ENCODE measurements at regions not wholly inside any gene's neighbourhood (a gene's known extent, or its start where the extent isn't known, plus 50 kb on each side); places are given as distances from the start of the nearest gene placed in this dataset.

DNA sequence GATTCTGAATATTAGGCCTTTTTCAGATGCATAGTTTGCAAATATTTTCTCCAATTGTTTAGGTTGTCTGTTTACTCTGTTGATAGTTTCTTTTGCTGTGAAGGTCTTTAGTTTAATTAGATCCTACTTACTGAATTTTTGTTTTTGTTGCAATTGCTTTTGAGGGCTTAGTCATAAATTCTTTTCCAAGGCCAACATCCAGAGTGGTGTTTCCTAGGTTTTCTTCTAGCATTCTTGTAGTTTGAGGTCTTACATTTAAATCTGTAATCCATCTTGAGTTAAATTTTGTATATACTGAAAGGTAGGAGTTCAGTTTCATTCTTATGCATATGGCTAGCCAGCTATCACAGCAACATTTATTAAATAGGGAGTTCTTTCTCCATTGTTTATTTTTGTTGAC lies 404.8 kb downstream of the LNPK start:
- Histone ChIP-seq H3K79me1 (ENCODE audit: low read depth, low read length) (no peaks in the 10 kb centered on the region), H3K9ac (replicated peaks in 1 of 4; ENCODE audit: extremely low read depth in 1 of 4, low read depth in 3 of 4, low read length in 3 of 4) (no peak overlapping the region), H2BK15ac (ENCODE audit: low read length) (no peak overlapping the region), H2BK12ac (ENCODE audit: low read depth, low read length) (no peak overlapping the region), H3K23ac (ENCODE audit: insufficient read length) (no peak overlapping the region), H3K23me2 (ENCODE audit: low read depth, low read length) (no peaks in the 10 kb centered on the region), H2BK20ac (ENCODE audit: low read length) (no peak overlapping the region), H3K4me3 (ENCODE audit: extremely low read depth in 1 of 4, insufficient read depth in 2 of 4, low read depth in 3 of 4, low read length in 4 of 4) (no peak overlapping the region), H4K91ac (replicated peaks; ENCODE audit: insufficient read length, low read length) (no peak overlapping the region), H3K4me2 (ENCODE audit: insufficient read depth in 1 of 2, low read depth in 2 of 2, low read length in 2 of 2) (no peak overlapping the region), H3K27me3 (replicated peaks in 1 of 4; ENCODE audit: control insufficient read depth in 3 of 4, extremely low read depth in 1 of 4, insufficient read depth in 3 of 4, low read length in 3 of 4) (no peaks in the 10 kb centered on the region), H4K20me1 (replicated peaks in 1 of 2; ENCODE audit: control insufficient read depth in 1 of 2, insufficient read depth in 2 of 2, low read length in 2 of 2) (no peaks in the 10 kb centered on the region), H2AFZ (ENCODE audit: low read length) (no peak overlapping the region), H3K4me1 (replicated peaks in 1 of 4; ENCODE audit: control insufficient read depth in 3 of 4, insufficient read depth in 4 of 4, low read length in 3 of 4) (peaks cover 0 to 3% (median under 1%) of the 10 kb centered on the region in 4 experiments; a peak in 3 of 7 replicates), H3K4ac (replicated peaks; ENCODE audit: insufficient read length, low read depth, low read length) (no peak overlapping the region), H2BK120ac (replicated peaks; ENCODE audit: low read depth, low read length) (no peak overlapping the region), H3K14ac (ENCODE audit: insufficient read length) (no peak overlapping the region), H3K56ac (replicated peaks; ENCODE audit: insufficient read length, low read depth, low read length) (no peak overlapping the region), H3K27ac (ENCODE audit: low read depth, low read length) (no peak overlapping the region), H3K79me2 (ENCODE audit: control insufficient read depth in 1 of 2, insufficient read depth in 2 of 2, low read length in 2 of 2) (no peaks in the 10 kb centered on the region), H2AK5ac (ENCODE audit: low read depth, low read length) (no peak overlapping the region), H4K8ac (ENCODE audit: extremely low read depth, insufficient read depth, low read length) (no peak overlapping the region), H3K18ac (ENCODE audit: extremely low read depth, low read length) (no peak overlapping the region), H4K5ac (ENCODE audit: insufficient read length, low read depth, low read length) (no peak overlapping the region), H2BK5ac (ENCODE audit: low read depth, low read length) (no peak overlapping the region), H3K9me3 (ENCODE audit: insufficient read depth in 2 of 2, low read depth in 1 of 2, low read length in 1 of 2) (no peaks in the 10 kb centered on the region; a peak in 1 of 4 replicates), H3K36me3 (ENCODE audit: control insufficient read depth in 2 of 4, insufficient read depth in 4 of 4, low read length in 3 of 4) (no peaks in the 10 kb centered on the region)
- POLR2A ChIA-PET (ENCODE audit: partially characterized antibody), result no interaction called here
- FAIRE-seq (no peak), DNase-seq (ENCODE audit: low read depth in 1 of 2, low spot score in 2 of 2) (no peak)
- CTCF ChIA-PET (ENCODE audit: partially characterized antibody), result interaction anchor here (0.7 kb wide), 1 partner anchor 180 kb away, joined by 3 read pairs; no protein-coding TSS in a partner anchor
- TF ChIP-seq TAF7 (optimal IDR thresholded peaks at IDR 0.05; ENCODE audit: borderline replicate concordance, low read depth, low read length) (no peak), TCF12 (IDR thresholded peaks at IDR 0.05; ENCODE audit: low read depth, low read length) (no peak), CTCF (IDR thresholded peaks at IDR 0.05; ENCODE audit: control extremely low read depth in 1 of 3, insufficient read depth in 1 of 3, low read depth in 1 of 3, low read length in 3 of 3) (no peak), SP4 (IDR thresholded peaks at IDR 0.05; ENCODE audit: low read length) (no peak), POU5F1 (IDR thresholded peaks at IDR 0.05; ENCODE audit: low read depth, low read length) (no peak), KDM4A (IDR thresholded peaks at IDR 0.05; ENCODE audit: low read depth, low read length, severe bottlenecking) (no peak), GTF2F1 (IDR thresholded peaks at IDR 0.05; ENCODE audit: borderline replicate concordance, low read depth, low read length) (no peak), KDM1A (IDR thresholded peaks at IDR 0.05; ENCODE audit: borderline replicate concordance, low read length) (no peak), GABPA (IDR thresholded peaks at IDR 0.05; ENCODE audit: borderline replicate concordance, insufficient read depth, low read length) (no peak), CREB1 (IDR thresholded peaks at IDR 0.05) (no peak), SAP30 (IDR thresholded peaks at IDR 0.05; ENCODE audit: insufficient read depth, insufficient replicate concordance, low read length) (no peak), TEAD4 (IDR thresholded peaks at IDR 0.05; ENCODE audit: low read depth, low read length) (no peak), RBBP5 (IDR thresholded peaks at IDR 0.05; ENCODE audit: borderline replicate concordance, low read depth, low read length) (no peak), CHD1 (IDR thresholded peaks at IDR 0.05; ENCODE audit: low read depth, low read length) (no peak)

Data from H1 (cell line).